Kidney glomerular epithelial cell (primary cell): ENCODE measurements at regions not wholly inside any gene's neighbourhood (a gene's known extent, or its start where the extent isn't known, plus 50 kb on each side); places are given as distances from the start of the nearest gene placed in this dataset.
"Not testable (repeated sequence)": the region's sequence is repeated elsewhere in the genome, so short reads cannot be mapped to it uniquely, and the experiment has no call there.

ENCODE experiments used
- DNase-seq: peaks from one replicate; lab custom pipeline; 2025; lab: John Stamatoyannopoulos, UW

DNA sequence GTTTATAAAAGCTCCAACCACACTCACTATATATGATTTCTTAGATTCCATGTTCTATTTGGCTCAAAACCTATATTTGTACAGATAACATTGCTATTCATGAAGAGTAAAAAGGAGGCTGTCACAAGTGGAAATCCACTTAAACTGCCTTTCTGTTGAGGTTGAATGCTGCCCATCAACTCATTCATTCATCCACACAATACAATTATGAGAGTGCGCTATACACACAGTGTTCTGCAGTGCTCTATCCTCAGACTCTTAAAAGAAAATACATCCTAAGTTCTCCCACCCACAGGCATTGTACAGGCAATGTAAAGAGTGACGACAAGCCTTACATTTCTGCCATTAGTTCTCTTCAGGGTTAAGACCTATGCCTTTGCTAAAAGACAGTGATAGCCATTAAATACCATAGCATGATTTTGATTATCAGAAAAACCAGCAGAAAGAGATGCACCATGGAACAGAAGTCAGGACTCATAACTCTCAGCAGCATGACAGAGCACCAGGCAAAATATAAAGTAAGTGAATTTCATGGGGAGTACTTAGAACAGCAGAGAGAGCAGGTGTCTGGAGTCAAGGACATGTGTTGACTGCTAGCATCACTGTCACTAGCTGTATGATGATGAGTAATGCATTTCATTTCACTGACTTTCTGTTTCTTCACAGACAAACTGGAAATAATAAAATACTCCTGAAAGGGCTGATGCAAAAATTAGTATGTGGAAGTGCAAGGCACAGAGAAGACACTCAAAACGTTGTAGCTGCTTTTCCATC lies 218.0 kb downstream of the RBM26 start:
- no peak for DNase-seq

DNA sequence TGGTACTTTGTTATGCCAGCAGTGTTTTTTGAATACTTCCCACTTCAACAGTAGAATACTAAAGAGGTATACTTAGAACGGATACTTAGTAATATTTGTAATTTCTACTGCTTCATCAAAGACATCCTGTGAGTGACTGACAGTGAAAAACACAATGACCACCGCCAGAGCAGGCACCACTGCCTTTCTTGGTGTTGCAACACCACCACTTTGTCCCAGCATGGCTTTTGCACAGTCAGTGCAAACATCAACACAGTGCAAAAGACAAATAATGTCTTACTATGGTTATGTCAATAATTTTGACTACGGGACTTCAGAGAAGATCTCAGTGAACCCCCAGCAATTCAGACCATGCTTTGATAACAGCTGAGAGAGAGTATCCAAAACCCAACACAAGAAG lies 220.5 kb downstream of the RBM26 start:
- DNase-seq, result no peak

GRCh38 chr13:79183231-79183630 lies 222.8 kb downstream of the RBM26 start:
- no peak for DNase-seq

DNA sequence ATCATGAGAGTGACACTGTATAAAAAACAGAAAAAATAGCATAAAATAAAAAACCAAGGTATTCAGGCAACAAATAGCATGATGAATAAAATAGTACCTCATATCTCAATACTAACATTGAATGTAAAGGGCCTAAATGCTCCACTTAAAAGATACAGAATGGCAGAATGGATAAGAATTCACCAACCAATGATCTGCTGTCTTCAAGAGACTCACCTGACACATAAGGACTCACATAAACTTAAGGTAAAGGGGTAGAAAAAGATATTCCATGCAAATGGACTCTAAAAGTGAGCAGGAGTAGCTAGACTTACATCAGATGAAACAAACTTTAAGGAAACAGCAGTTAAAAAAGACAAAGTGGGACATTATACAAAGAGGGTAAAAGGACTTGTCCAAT lies 232.4 kb downstream of the RBM26 start:
- DNase-seq, result not testable (repeated sequence)

DNA sequence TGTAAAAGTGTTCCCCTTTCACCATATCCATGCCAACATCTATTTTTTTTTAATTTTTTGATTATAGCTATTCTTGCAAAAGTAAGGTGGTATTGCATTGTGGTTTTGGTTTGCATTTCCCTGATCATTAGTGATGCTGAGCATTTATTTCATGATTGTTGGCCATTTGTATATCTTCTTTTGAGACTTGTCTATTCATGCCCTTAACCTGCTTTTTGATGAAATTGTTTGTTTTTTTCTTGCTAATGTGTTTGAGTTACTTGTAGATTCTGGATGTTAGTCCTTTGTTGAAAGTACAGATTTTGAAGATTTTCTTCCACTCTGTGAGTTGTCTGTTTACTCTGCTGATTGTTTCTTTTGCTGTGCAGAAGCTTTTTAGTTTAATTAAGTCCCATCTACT lies 233.1 kb downstream of the RBM26 start:
- not testable (repeated sequence) for DNase-seq

- no peak for DNase-seq
These were observed 234.7 kb downstream of the RBM26 start for GRCh38 chr13:79171141-79172061.

- DNase-seq, result no peak
These were observed 245.2 kb downstream of the RBM26 start for GRCh38 chr13:79160818-79161217.

DNA sequence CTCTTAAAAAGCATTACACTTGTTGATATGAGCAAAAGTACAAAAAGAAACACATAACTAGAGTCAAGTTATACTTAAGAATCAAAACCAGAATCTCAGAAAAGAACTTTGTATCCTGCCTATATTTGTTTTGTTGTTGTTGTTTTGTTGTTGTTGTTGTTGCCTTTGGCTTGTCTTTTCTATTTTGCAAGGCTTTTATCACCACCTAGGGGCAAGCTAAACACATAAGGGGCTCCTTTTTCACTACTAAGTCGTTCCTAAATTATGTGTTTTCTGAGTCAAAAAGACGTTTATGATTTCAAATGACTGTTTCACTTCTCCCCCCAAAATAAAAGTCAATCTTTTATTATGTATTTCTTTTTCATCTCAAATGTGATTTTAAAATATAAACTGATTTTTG lies 250.2 kb downstream of the RBM26 start:
- no peak for DNase-seq

DNA sequence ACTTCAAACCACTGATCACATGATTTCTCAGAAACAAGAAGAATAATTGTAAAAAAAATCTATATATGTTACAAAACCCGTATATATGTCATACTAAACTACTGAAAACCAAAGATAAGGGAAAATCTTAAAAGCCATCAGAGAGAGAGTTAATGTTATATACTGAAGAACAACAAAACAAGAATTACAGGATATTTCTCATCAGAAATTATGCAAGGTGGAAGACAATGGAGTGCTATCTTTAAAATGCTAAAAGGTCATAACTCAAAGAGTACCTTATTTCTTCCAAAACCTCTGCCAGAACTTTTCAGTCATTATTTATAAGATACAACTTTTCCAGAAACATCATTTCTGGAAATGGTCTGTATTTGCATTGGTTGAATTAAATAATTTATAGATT lies 256.8 kb downstream of the RBM26 start:
- DNase-seq, result no peak

GRCh38 chr13:79141082-79141481 lies 265.0 kb downstream of the RBM26 start:
- no peak for DNase-seq

- peak; percentile 59 for DNase-seq
These were observed 277.9 kb downstream of the RBM26 start for GRCh38 chr13:79128158-79128557.

- no peak for DNase-seq
These were observed 279.3 kb downstream of the RBM26 start for GRCh38 chr13:79126706-79127105.

GRCh38 chr13:79124183-79124582 lies 281.9 kb downstream of the RBM26 start:
- DNase-seq, result no peak

DNA sequence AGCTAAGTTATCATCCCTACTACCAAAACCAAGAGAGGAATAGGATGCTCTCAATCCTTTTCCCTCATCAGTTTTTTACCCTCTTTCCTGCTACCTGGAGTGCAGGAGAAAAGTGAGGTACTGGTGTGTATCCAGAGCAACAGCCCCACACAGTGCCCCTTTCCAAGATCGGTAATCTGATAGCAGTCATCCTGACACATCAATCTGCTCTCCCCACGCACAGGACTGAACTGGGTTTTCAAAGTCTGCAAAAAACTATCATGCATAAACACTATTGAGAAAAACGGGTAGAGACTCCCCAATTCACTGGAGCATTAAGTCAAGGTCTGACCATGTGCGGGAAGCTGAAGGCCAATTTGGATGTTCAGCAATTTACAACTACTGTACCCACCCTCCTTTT lies 284.8 kb downstream of the RBM26 start:
- no peak for DNase-seq

GRCh38 chr13:79119578-79120107 lies 286.4 kb downstream of the RBM26 start:
- no peak for DNase-seq

GRCh38 chr13:79112016-79112415 lies 294.0 kb downstream of the RBM26 start:
- DNase-seq, result no peak

DNA sequence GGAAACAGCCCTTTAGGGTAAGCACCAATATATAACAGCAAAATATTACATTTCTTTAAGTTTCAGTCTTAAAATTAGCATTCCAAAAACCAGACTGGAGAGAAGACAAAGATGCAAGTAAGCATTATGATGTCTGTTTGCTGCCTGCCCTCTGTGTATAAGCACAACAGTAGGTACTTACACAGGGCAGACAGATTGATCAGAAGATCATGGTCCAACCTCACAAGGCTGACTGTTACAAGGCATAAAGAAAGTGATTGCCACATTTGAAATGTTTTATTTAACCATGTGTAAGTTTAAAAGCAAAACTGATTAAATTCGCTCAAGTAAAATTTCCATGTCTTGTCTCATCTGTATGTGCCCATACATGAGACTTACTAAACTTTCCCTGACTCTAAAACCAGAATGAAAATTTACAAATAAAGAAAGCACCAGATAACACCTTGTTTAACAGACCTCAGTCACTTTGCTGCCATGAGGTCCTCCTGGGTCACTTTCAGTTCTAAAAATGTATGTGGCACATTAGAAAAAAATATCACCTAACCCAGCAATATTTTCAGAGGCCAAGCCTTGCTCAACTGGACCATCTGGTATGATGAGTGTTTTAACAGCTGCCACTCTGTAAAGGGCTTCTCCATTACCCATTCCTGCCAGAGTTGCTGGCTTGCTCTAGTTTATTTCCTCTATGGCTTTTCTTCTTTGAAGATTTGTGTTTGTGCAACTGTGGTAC lies 297.0 kb downstream of the RBM26 start:
- DNase-seq, result no peak

DNA sequence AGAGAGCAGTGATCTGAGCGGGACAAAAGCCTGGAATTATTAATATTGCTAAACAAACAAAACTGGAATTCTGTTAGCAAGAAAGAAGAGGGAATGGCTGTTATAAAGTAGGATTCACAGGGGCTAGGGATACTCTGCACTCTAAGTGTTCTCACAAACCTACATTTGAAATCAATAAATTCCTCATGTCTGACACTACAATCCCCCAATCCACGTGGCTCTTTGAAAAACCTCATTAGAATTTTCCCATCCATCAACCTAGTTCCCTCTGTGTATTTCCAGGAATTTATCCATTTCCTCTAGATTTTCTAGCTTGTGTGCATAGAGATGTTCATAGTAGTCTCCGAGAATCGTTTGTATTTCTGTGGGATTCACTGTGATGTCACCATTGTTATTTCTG lies 307.5 kb downstream of the RBM26 start:
- DNase-seq, result no peak

- DNase-seq, result no peak
These were observed 308.9 kb downstream of the RBM26 start for GRCh38 chr13:79097201-79097600.

DNA sequence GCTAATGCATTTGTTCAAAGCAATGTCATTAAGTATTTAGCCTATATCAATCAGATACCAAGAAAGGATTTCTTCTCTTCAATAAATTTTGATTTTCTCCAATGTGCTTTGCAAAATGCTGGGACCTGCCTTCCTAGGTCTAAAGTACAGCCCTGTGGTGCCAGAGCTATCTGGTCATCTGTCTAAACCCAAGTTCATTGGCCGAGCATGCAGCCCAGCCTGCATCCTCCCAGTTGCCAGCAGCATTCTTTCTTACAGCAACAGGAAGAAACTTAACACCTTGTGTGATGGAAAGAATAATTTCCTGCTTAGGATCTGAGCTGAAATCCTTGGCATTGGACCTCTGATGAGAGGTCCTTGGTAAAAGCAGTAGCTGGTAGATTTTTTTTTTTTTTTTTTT lies 310.0 kb downstream of the RBM26 start:
- no peak for DNase-seq

DNA sequence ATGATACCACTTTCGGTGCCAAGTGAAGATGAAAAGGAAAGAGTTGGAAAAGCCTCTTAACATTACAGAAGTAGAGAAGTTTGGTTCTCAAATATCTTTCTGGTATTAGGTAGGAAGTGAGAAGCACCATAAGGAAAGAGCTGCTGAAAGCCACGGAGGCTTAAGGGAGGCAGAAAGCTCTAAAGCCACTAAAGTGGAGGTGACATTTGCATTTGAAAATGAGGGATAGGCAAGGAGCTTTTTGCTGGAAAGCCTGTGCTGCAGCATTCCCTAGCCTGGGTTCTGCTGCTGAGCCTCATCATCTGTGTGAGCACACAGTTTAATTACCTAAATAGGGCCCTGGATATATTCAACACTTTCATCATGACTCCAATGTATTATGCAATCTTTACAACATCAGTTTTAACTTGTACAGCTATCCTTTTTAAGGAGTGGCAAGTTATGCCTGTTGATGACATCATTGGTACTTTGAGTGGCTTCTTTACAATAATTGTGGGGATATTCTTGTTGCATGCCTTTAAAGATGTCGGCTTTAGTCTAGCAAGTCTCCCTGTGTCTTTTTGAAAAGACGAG lies 315.4 kb downstream of the RBM26 start:
- DNase-seq, result no peak
